Stimulated activated CD8-positive, alpha-beta memory T cell treated with anti-CD3 and anti-CD28 coated beads, Interleukin-7, amount 100 ng/mL, for 48 hours (primary cell): ENCODE measurements at regions not wholly inside any gene's neighbourhood (a gene's known extent, or its start where the extent isn't known, plus 50 kb on each side); places are given as distances from the start of the nearest gene placed in this dataset.

Experiments
- DNase-seq, 2 donors: peaks; one replicate each; pipeline ENCODE4 v3.0.0-alpha.2; 2020; ENCODE audit warnings: low read depth in 1 of 2; ENCODE audit errors: extremely low read depth in 1 of 2

DNA sequence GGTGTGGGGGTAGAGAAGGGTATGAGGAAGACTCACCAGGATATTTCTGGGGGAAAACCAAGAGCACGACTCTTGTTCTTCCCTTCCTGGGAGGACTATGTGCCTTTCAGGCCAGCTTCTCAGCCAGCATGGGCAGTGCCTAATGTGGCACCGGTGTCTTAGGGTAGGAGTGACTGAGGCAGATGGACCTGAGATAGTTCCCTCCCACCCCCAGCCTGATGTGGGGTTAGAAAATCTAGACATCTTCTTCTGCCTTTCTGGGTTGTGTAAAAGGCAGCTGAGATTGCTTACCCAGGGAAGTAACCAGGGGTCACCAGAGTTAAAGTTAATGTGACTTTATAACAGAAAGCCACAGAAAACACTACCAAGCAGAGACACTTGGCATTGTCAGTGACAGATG lies 127.3 kb downstream of the TMA16 start:
- no peak for DNase-seq

- no peak for DNase-seq
Observed at GRCh38 chr4:163622379-163623035, 128.0 kb downstream of the TMA16 start.

DNA sequence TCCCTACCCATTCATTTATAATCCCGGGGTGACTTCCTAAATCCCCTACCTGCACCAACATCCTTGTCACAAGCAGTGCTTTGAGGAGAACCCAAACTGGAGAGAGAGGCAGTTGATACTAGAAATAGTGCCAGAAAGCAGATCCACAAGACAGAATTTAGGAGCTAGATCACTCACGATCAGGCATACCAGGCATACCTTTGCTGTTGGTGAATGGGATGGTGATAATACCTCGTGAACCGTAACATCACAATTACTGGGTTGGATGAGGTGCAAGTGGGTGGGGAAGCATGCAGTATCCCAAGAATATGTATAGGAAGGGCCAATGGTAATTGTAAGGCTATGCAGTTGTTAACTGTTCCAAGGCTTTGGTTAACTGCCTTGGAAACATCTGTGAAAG lies 129.3 kb downstream of the TMA16 start:
- no peak for DNase-seq

GRCh38 chr4:163624727-163625126 lies 130.2 kb downstream of the TMA16 start:
- DNase-seq = no peak

DNA sequence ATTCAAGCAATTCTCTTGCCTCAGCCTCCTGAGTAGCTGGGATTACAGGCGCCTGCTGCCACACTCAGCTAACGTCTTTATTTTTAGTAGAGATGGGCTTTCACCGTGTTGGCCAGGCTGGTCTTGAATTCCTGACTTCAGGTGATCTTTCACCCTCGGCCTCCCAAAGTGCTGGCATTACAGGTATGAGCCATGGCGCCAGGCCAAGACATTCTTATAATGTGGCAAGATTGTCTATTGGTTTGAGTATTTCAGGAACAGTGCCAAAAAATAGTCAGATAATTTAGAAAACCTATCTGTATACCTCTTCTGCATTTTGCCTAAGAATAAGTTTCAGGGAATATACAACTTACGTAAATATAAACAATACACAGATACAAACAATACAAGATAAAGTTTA lies 136.8 kb downstream of the TMA16 start:
- DNase-seq = no peak

GRCh38 chr4:163638909-163639308 lies 144.4 kb downstream of the TMA16 start:
- no peak for DNase-seq

- no peak for DNase-seq
Observed at GRCh38 chr4:163649557-163650091, 155.1 kb downstream of the TMA16 start.

GRCh38 chr4:163651761-163652160 lies 157.3 kb downstream of the TMA16 start:
- DNase-seq = no peak

DNA sequence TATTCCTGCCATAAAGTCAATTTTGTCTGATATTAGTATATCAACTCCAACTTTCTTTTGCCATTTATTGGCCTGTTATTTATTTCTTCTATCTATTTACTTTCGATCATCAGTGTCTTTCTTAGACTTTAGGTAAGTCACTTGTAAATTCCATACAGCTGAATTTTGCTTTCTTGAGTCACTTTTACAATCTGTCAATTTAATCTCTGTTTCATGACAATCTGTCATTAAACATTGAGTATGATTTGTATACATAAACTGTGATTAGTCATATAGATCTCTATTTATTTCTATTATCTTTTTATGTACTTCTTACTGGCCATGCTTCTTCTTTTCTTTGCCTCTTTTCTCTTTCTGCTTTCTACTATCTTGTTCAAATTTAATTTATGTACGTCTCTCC lies 160.1 kb downstream of the TMA16 start:
- no peak for DNase-seq

GRCh38 chr4:163660636-163661035 lies 166.1 kb downstream of the TMA16 start:
- DNase-seq = no peak

GRCh38 chr4:163662768-163663167 lies 168.3 kb downstream of the TMA16 start:
- no peak for DNase-seq

DNA sequence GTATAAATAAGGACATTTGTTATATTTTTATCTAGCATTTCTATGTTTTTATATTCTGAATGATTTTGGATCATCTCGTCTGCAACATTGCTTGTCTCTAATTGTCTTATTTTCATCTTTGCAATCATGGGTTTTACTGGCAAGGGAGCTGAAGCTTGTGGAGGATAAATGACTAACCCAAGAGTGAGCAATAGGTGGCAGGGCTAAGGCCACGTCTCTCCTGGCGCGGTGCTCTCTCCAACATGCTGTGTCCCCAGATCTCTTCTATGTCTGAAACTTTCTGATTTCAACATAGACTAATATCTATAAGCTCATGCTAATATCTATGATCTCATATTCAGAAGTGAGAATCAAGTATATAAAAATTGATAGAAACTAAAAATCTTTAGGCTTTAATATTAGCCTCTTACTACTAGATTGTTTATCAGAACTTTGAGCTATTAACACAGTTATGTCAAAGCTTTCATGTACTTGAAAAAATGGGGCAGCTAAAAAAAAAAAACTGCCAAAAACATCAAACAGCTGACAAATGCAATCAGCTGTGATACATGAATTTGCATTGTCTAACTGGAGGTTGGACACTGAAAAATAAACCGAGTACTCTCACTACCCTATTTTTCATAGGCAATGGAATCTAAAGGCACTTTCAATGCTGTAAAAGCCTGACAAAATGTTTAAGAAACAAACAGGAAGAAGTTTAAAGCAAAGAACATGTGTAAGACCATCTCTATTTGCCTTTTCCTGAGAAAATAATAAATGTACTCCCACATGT lies 169.2 kb downstream of the TMA16 start:
- no peak for DNase-seq

DNA sequence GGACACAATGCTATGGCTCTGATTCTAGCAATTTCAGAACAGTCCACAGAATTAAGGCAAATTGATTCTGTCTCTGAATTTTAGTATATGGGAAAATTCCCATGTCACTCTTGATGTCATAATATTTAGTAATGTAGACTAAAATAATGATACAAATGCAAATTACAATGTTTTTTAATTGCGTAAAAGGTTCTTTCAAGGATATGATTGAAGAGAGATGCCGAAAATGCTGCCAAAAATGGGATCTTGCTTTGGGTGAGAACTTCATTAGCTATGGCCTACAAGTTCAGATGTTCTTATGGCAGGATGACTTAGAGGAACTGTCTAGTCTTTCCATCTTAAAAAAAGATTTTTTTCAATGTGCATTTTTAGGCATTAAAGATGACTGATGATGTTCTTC lies 170.6 kb downstream of the TMA16 start:
- DNase-seq = no peak

- DNase-seq = no peak
Observed at GRCh38 chr4:163665521-163666331, 171.2 kb downstream of the TMA16 start.

DNA sequence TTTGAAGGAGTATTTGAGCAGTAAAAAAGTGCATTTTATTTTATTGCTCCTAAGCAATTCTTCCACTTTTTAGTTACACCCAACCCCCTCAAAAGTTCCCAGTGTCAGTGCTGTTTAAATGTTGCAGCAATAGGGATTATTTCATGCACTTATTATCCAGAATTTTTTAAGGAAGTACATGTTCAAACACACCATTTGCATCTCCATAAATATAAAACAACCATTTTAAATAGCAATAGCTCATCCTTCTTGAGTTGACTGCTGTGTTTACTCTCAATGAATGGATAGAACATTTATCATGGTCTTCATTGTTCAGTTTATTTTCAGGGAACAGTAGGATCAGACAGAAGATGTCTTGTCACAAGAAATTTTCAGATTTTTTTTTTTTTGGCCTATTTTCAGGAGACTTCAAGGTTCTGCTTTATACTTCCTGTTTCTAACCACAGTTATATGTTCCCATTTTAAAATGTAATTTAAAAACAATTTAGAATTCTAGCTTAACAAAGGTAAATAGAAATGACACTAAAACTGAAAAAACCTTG lies 171.9 kb downstream of the TMA16 start:
- no peak for DNase-seq

DNA sequence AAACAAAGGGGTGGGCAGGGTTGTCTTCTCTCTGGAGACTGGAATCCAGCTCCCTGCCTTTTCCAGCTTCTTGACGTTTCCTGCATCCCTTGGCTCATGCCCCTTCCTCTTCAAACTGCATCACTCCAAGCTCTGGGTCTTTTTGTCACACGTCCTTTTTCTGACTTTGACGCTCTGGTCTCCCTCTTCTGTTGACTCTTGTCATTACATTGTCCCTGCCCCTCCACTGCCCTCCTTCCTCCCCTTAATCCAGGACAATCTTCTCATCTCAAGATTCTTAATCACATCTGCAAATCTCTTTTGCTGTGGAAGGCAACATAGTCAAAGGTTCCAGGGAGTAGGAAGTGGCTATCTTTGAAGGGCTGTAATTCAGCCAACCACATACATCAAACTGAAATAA lies 178.3 kb downstream of the TMA16 start:
- no peak for DNase-seq

GRCh38 chr4:163673848-163674697 lies 179.6 kb downstream of the TMA16 start:
- DNase-seq = no peak

- DNase-seq = no peak
Observed at GRCh38 chr4:163679189-163679588, 184.7 kb downstream of the TMA16 start.

DNA sequence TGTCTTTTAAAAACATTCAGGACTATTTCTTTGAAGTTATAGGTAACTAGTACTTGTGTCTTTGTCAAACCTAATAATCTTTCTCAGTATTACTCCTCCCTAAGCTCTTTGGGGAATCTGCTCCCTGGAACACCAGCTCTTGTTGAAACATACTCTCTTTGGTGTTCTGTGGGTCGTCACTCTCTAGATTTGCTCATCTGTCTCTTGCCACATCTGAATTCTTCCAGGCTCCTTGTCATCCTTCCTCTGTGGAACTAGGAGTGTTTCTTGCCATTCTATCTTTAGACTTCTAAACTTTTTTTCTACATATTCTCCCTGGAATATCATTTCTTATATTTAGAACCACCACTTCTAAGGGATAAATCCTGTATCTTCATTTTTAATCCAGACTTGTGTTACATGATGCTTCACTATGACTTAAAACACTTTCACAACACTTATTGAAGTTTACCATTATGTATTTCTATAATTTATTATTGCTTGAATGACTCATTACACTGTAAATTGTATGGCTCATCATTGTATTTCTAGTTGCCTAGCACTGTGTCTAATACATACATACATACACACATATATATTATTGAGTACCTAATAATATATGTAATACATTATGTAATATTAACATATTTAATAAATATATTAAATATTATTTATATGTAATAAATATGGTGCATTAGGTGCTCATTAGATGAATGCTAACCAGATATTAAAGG lies 186.1 kb downstream of the TMA16 start:
- no peak for DNase-seq
